Loucy (cell line): ENCODE measurements at regions not wholly inside any gene's neighbourhood (a gene's known extent, or its start where the extent isn't known, plus 50 kb on each side); places are given as distances from the start of the nearest gene placed in this dataset.

Experiments
- H2AFZ ChIP-seq: fragments of 200-600 bp; sonication (generic); 2 replicates; pipeline ENCODE4 v1.6.0; 2016; ENCODE audit warnings: antibody characterized with exemption, mild to moderate bottlenecking, low read length, moderate library complexity
- H3F3A ChIP-seq: fragments of 200-600 bp; 2 replicates; pipeline ENCODE4 v1.6.0; 2016; ENCODE audit warnings: antibody characterized with exemption, low read depth, mild to moderate bottlenecking
- H3K27me3 ChIP-seq: fragments of 200-600 bp; sonication (generic); 2 replicates; pipeline ENCODE4 v1.6.1; 2014; ENCODE audit warnings: low read length, mild to moderate bottlenecking; ENCODE audit not compliant: insufficient read depth, poor library complexity, severe bottlenecking
- H3K36me3 ChIP-seq: fragments of 200-600 bp; sonication (generic); 2 replicates; pipeline ENCODE4 v1.6.1; 2016; ENCODE audit warnings: low read length; ENCODE audit not compliant: insufficient read depth
- H3K4me1 ChIP-seq: fragments of 200-600 bp; sonication (generic); 2 replicates; pipeline ENCODE4 v1.5.1; 2014; ENCODE audit warnings: low read length, mild to moderate bottlenecking; ENCODE audit not compliant: insufficient read depth, poor library complexity, severe bottlenecking
- H3K4me2 ChIP-seq: fragments of 200-600 bp; sonication (generic); 2 replicates; pipeline ENCODE4 v1.6.0; 2014; ENCODE audit warnings: antibody characterized with exemption, low read length, low read depth, mild to moderate bottlenecking; ENCODE audit not compliant: poor library complexity, severe bottlenecking
- H3K4me3 ChIP-seq: fragments of 200-600 bp; sonication (generic); 2 replicates; pipeline ENCODE4 v1.5.1; 2014; ENCODE audit warnings: low read length, mild to moderate bottlenecking, mixed read lengths; ENCODE audit not compliant: poor library complexity, severe bottlenecking
- H3K79me2 ChIP-seq: fragments of 200-600 bp; sonication (generic); 2 replicates; pipeline ENCODE4 v1.6.1; 2014; ENCODE audit warnings: low read length; ENCODE audit not compliant: insufficient read depth
- H3K9ac ChIP-seq: fragments of 200-600 bp; sonication (generic); 2 replicates; pipeline ENCODE4 v1.6.0; 2014; ENCODE audit warnings: mild to moderate bottlenecking, low read depth, low read length, moderate library complexity; ENCODE audit not compliant: poor library complexity, severe bottlenecking
- H3K9me2 ChIP-seq: fragments of 200-600 bp; sonication (generic); replicated peaks from 2 replicates; pipeline ENCODE4 v1.6.1; 2016; ENCODE audit warnings: low read depth, low read length, mixed read lengths
- H3K9me3 ChIP-seq: fragments of 200-600 bp; sonication (generic); 2 replicates; pipeline ENCODE4 v1.6.1; 2014; ENCODE audit warnings: mild to moderate bottlenecking, antibody characterized with exemption, low read length, low read depth; ENCODE audit not compliant: insufficient read depth
- H4K20me1 ChIP-seq: fragments of 200-600 bp; sonication (generic); 2 replicates; pipeline ENCODE4 v1.6.0; 2014; ENCODE audit warnings: antibody characterized with exemption, low read length, mild to moderate bottlenecking; ENCODE audit not compliant: insufficient read depth, poor library complexity, severe bottlenecking
- EZH2phosphoT487 ChIP-seq: fragments of 200-600 bp; IDR thresholded peaks from 2 replicates; pipeline ENCODE4 v1.6.1; 2018; ENCODE audit warnings: antibody characterized with exemption, mild to moderate bottlenecking, moderate library complexity, borderline replicate concordance
- TF ChIP-seq, protein P1 (sequence below): fragments of 200-600 bp; sonication (generic); conservative IDR thresholded peaks from 2 replicates; pipeline ENCODE4 v1.5.1; 2014; ENCODE audit warnings: mild to moderate bottlenecking, antibody characterized with exemption, low read length

DNA sequence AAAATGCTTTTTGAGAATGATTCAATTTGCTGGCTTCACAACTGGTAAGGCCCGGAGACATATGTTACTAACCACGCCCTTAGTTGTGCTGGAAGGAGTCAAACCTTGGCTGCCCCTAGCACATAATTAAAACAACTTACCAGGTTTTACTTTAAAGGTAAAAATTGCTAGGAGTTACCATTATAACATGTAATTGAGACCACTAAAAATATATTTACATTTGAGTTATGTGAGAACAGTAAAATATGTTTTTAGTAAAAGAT lies 435.6 kb upstream of the CDH9 start:
- H3K4me3 ChIP-seq = no peak overlapping the region
- H3K36me3 ChIP-seq = no peaks in the 10 kb centered on the region
- H3K27me3 ChIP-seq = no peaks in the 10 kb centered on the region
- H3F3A ChIP-seq = no peaks in the 10 kb centered on the region
- no peaks in the 10 kb centered on the region for H4K20me1 ChIP-seq
- no peaks in the 10 kb centered on the region for H3K79me2 ChIP-seq
- H3K4me1 ChIP-seq = no peaks in the 10 kb centered on the region
- no peak overlapping the region for H3K9ac ChIP-seq
- no peaks in the 10 kb centered on the region for H3K9me3 ChIP-seq
- no peak overlapping the region for H2AFZ ChIP-seq
- TF ChIP-seq, protein P1, sequence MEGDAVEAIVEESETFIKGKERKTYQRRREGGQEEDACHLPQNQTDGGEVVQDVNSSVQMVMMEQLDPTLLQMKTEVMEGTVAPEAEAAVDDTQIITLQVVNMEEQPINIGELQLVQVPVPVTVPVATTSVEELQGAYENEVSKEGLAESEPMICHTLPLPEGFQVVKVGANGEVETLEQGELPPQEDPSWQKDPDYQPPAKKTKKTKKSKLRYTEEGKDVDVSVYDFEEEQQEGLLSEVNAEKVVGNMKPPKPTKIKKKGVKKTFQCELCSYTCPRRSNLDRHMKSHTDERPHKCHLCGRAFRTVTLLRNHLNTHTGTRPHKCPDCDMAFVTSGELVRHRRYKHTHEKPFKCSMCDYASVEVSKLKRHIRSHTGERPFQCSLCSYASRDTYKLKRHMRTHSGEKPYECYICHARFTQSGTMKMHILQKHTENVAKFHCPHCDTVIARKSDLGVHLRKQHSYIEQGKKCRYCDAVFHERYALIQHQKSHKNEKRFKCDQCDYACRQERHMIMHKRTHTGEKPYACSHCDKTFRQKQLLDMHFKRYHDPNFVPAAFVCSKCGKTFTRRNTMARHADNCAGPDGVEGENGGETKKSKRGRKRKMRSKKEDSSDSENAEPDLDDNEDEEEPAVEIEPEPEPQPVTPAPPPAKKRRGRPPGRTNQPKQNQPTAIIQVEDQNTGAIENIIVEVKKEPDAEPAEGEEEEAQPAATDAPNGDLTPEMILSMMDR = no peak
- TF ChIP-seq EZH2phosphoT487 = no peak
- H3K9me2 ChIP-seq = no peaks in the 10 kb centered on the region
- H3K4me2 ChIP-seq = no peak overlapping the region

DNA sequence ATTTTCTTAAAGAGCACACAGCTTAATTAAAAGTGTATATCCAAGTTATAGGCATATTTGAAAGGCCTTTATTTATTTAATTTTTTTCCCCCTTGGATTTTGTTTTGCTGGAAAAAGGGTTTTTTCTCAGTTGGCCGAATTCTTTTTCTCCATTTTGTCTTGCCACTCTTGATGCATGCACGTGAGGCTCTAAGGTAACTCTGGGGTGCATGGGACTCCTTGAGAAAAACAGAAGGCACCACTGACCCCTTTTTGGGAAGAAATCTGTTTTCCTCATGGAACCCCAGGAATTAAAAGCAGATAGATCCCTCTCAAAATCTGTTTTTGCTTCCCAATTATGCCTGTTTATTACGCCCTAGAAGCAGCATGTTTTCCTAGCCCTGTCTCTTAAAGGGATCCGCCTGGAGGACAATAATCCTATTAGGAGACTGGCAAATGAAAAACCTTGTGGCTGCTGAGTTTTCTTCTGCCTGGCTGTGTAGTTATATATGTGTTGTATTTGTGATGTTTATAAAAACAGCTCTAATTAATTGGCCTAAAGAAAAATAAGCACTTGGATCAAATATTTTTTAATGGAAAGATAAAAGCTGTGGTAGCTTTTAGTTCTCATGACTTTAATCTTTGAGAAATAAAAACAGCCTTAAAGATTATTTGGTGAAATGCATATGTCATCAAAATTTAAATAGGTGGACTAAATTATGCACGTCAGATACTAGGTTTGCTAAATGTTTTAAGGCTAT lies 435.1 kb upstream of the CDH9 start:
- no peaks in the 10 kb centered on the region for H4K20me1 ChIP-seq
- H3K9me3 ChIP-seq = no peaks in the 10 kb centered on the region
- no peak overlapping the region for H3K4me2 ChIP-seq
- no peak overlapping the region for H2AFZ ChIP-seq
- H3K9me2 ChIP-seq = no peaks in the 10 kb centered on the region
- no peaks in the 10 kb centered on the region for H3K79me2 ChIP-seq
- no peaks in the 10 kb centered on the region for H3F3A ChIP-seq
- H3K36me3 ChIP-seq = no peaks in the 10 kb centered on the region
- TF ChIP-seq EZH2phosphoT487 = no peak
- TF ChIP-seq, protein P1 = no peak
- no peak overlapping the region for H3K9ac ChIP-seq
- no peaks in the 10 kb centered on the region for H3K27me3 ChIP-seq
- H3K4me1 ChIP-seq = no peaks in the 10 kb centered on the region
- H3K4me3 ChIP-seq = no peak overlapping the region

DNA sequence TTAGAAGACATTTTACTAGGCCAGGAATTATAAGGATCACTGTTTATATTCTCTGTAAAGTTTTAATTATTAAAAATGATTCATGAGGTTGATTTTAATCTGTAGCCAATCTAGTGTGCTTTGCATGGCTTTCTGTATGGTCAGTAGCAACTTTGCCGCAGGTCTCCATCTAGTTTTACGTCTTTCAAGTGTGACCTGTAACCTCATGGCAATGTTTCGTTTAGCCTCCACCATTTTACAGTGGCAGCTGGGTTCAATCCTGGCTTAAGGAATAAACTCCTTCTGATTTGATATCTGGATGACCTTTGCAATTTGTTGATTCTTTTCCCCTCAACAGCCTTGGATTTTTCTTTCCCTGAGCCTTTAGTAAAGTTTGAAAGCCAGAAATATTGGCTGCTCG lies 434.5 kb upstream of the CDH9 start:
- TF ChIP-seq EZH2phosphoT487 = no peak
- TF ChIP-seq, protein P1 = no peak
- no peaks in the 10 kb centered on the region for H3K36me3 ChIP-seq
- H3K79me2 ChIP-seq = no peaks in the 10 kb centered on the region
- no peaks in the 10 kb centered on the region for H4K20me1 ChIP-seq
- H3K4me3 ChIP-seq = no peak overlapping the region
- no peaks in the 10 kb centered on the region for H3K9me2 ChIP-seq
- no peaks in the 10 kb centered on the region for H3K4me1 ChIP-seq
- no peak overlapping the region for H3K4me2 ChIP-seq
- H3K27me3 ChIP-seq = no peaks in the 10 kb centered on the region
- H3K9ac ChIP-seq = no peak overlapping the region
- H3K9me3 ChIP-seq = no peaks in the 10 kb centered on the region
- H3F3A ChIP-seq = no peaks in the 10 kb centered on the region
- no peak overlapping the region for H2AFZ ChIP-seq
